HG03159 (cell line): ENCODE measurements at regions not wholly inside any gene's neighbourhood (a gene's known extent, or its start where the extent isn't known, plus 50 kb on each side); places are given as distances from the start of the nearest gene placed in this dataset.

ENCODE experiments used
- ATAC-seq: cut with Tn5 transposase; IDR thresholded peaks from one replicate; pipeline ENCODE4 v1.9.1; 2021; ENCODE audit warnings: mild to moderate bottlenecking, moderate library complexity; ENCODE audit not compliant: unreplicated experiment

- no peak for ATAC-seq
Observed at GRCh38 chr3:66165660-66166059, 55.1 kb upstream of the SLC25A26 start.

- no peak for ATAC-seq
Observed at GRCh38 chr3:66164155-66164554, 56.6 kb upstream of the SLC25A26 start.

GRCh38 chr3:66163222-66163621, 57.6 kb upstream of the SLC25A26 start:
- ATAC-seq = no peak

- no peak for ATAC-seq
Observed at GRCh38 chr3:66162766-66163165, 58.0 kb upstream of the SLC25A26 start.

- ATAC-seq = no peak
Observed at GRCh38 chr3:66158933-66159683, 61.7 kb upstream of the SLC25A26 start.

GRCh38 chr3:66154444-66154861, 66.3 kb upstream of the SLC25A26 start:
- ATAC-seq = no peak

GRCh38 chr3:66153481-66154443, 67.0 kb upstream of the SLC25A26 start:
- ATAC-seq = no peak

- no peak for ATAC-seq
Observed at GRCh38 chr3:66152336-66152735, 68.5 kb upstream of the SLC25A26 start.

GRCh38 chr3:66150977-66151376, 69.8 kb upstream of the SLC25A26 start:
- ATAC-seq = no peak

GRCh38 chr3:66149269-66149668, 71.5 kb upstream of the SLC25A26 start:
- ATAC-seq = no peak

GRCh38 chr3:66145408-66145733, 75.4 kb upstream of the SLC25A26 start:
- ATAC-seq = no peak

- ATAC-seq = no peak
Observed at GRCh38 chr3:66144568-66145407, 76.0 kb upstream of the SLC25A26 start.

- ATAC-seq = no peak
Observed at GRCh38 chr3:66142079-66142478, 78.7 kb upstream of the SLC25A26 start.

GRCh38 chr3:66140743-66141372, 79.9 kb upstream of the SLC25A26 start:
- ATAC-seq = peak; percentile 76

GRCh38 chr3:66140106-66140505, 80.7 kb upstream of the SLC25A26 start:
- ATAC-seq = no peak

GRCh38 chr3:66139415-66139814, 81.4 kb upstream of the SLC25A26 start:
- ATAC-seq = no peak

GRCh38 chr3:66138336-66139313, 82.2 kb upstream of the SLC25A26 start:
- ATAC-seq = no peak

- ATAC-seq = no peak
Observed at GRCh38 chr3:66136597-66136996, 84.2 kb upstream of the SLC25A26 start.

- ATAC-seq = no peak
Observed at GRCh38 chr3:66133853-66134445, 86.9 kb upstream of the SLC25A26 start.
